Neural cell (in vitro differentiated cells): ENCODE measurements at regions not wholly inside any gene's neighbourhood (a gene's known extent, or its start where the extent isn't known, plus 50 kb on each side); places are given as distances from the start of the nearest gene placed in this dataset.

Experiments
- H2AFZ ChIP-seq: fragments of 200-600, 300-800 bp; sonication (generic), shearing (Covaris generic); 2 replicates; pipeline ENCODE4 v1.6.0; 2014; ENCODE audit warnings: low read depth, mild to moderate bottlenecking, antibody characterized with exemption, low read length, moderate library complexity
- H3F3A ChIP-seq: fragments of 200-600 bp; shearing (Covaris generic); 2 replicates; pipeline ENCODE4 v1.6.1; 2016; ENCODE audit warnings: mild to moderate bottlenecking, moderate library complexity, mixed read lengths, antibody characterized with exemption, low read length; ENCODE audit not compliant: insufficient read depth, poor library complexity, severe bottlenecking
- H3K27ac ChIP-seq: fragments of 200-600, 300-800 bp; sonication (generic), shearing (Covaris generic); 2 replicates; pipeline ENCODE4 v1.5.1; 2014; ENCODE audit warnings: mild to moderate bottlenecking, low read length, moderate library complexity
- H3K27me3 ChIP-seq: fragments of 300-800, 200-600 bp; sonication (generic), shearing (Covaris generic); 2 replicates; pipeline ENCODE4 v1.6.0; 2014; ENCODE audit warnings: mild to moderate bottlenecking, low read depth, low read length, moderate library complexity; ENCODE audit not compliant: insufficient read depth
- H3K36me3 ChIP-seq: fragments of 300-800, 200-600 bp; sonication (generic), shearing (Covaris generic); 2 replicates; pipeline ENCODE4 v1.5.1; 2014; ENCODE audit warnings: mild to moderate bottlenecking, antibody characterized with exemption, low read length, moderate library complexity; ENCODE audit not compliant: insufficient read depth
- H3K4me2 ChIP-seq: fragments of 300-800, 200-600 bp; sonication (generic), shearing (Covaris generic); 2 replicates; pipeline ENCODE4 v1.6.0; 2014; ENCODE audit warnings: mild to moderate bottlenecking, low read length
- H3K4me3 ChIP-seq: fragments of 300-800, 200-600 bp; sonication (generic), shearing (Covaris generic); 2 replicates; pipeline ENCODE4 v1.5.1; 2014; ENCODE audit warnings: mild to moderate bottlenecking, low read length, moderate library complexity
- H3K79me2 ChIP-seq: fragments of 200-600 bp; shearing (Covaris generic); replicated peaks from 2 replicates; pipeline ENCODE4 v1.6.0; 2014; ENCODE audit warnings: mild to moderate bottlenecking, low read length, moderate library complexity; ENCODE audit not compliant: insufficient read depth
- H3K9ac ChIP-seq: fragments of 300-800, 200-600 bp; sonication (generic), shearing (Covaris generic); 2 replicates; pipeline ENCODE4 v1.6.1; 2016; ENCODE audit warnings: mild to moderate bottlenecking, low read length, mixed read lengths
- H3K9me2 ChIP-seq: fragments of 200-600 bp; shearing (Covaris generic); 2 replicates; pipeline ENCODE4 v1.6.1; 2016; ENCODE audit warnings: mild to moderate bottlenecking, low read length, mixed read lengths; ENCODE audit not compliant: insufficient read depth
- H3K9me3 ChIP-seq: fragments of 200-600, 300-800 bp; sonication (generic), shearing (Covaris generic); 2 replicates; pipeline ENCODE4 v1.6.1; 2016; ENCODE audit warnings: mild to moderate bottlenecking, mixed run types, low read length, moderate library complexity, mixed read lengths
- H4K20me1 ChIP-seq: fragments of 200-600 bp; shearing (Covaris generic); 2 replicates; pipeline ENCODE4 v1.6.1; 2016; ENCODE audit warnings: mild to moderate bottlenecking, mixed run types; ENCODE audit not compliant: insufficient read depth
- CTCF ChIP-seq: fragments of 450-650 bp; IDR thresholded peaks from 2 replicates; pipeline ENCODE4 v1.5.1; 2014; ENCODE audit warnings: antibody characterized with exemption, mild to moderate bottlenecking, moderate library complexity; ENCODE audit not compliant: poor library complexity, severe bottlenecking
- EP300 ChIP-seq: fragments of 450-650 bp; conservative IDR thresholded peaks from 2 replicates; pipeline ENCODE4 v1.6.1; 2014; ENCODE audit warnings: antibody characterized with exemption, mild to moderate bottlenecking, moderate library complexity; ENCODE audit not compliant: poor library complexity, severe bottlenecking
- EZH2 ChIP-seq: fragments of 200-600, 300-800 bp; shearing (Covaris generic), sonication (generic); IDR thresholded peaks from 2 replicates; pipeline ENCODE4 v1.6.1; 2014; ENCODE audit warnings: antibody characterized with exemption, low read length, borderline replicate concordance, mild to moderate bottlenecking; ENCODE audit not compliant: insufficient read depth, poor library complexity, severe bottlenecking
- MXI1 ChIP-seq: fragments of 450-650 bp; conservative IDR thresholded peaks from 2 replicates; pipeline ENCODE4 v1.6.1; 2014; ENCODE audit warnings: antibody characterized with exemption, mild to moderate bottlenecking; ENCODE audit not compliant: poor library complexity, severe bottlenecking
- POLR2AphosphoS5 ChIP-seq: IDR thresholded peaks from 2 replicates; pipeline ENCODE4 v1.6.1; 2012
- RAD21 ChIP-seq: fragments of 450-650 bp; conservative IDR thresholded peaks from 2 replicates; pipeline ENCODE4 v1.6.1; 2014; ENCODE audit warnings: antibody characterized with exemption, mild to moderate bottlenecking, moderate library complexity
- REST ChIP-seq: IDR thresholded peaks from 2 replicates; pipeline ENCODE4 v1.6.1; 2012; ENCODE audit warnings: borderline replicate concordance
- SMC3 ChIP-seq: fragments of 450-650 bp; conservative IDR thresholded peaks from 2 replicates; pipeline ENCODE4 v1.6.1; 2014; ENCODE audit warnings: antibody characterized with exemption, mild to moderate bottlenecking, moderate library complexity; ENCODE audit not compliant: poor library complexity
- TAF1 ChIP-seq: IDR thresholded peaks from 2 replicates; pipeline ENCODE4 v1.6.1; 2012; ENCODE audit warnings: low read depth

DNA sequence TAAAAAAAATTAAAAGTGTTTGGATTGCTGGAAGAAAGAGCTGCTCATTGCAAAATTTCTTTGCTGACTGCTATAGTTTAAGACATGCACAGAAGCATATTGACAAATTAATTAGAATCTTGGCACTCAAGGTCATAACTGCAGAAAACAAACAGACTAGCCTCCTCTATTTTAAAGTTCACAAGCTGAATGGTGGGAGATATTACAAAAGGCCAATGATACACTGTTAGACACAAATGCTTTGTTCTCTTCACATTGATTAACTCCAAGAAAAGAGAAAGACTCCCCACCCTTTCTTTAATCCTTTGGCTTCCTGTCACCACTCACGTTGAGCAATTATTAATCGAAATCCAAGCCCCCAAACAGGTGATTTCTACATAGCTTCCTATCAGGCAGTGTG lies 69.1 kb downstream of the PTCHD4 start:
- H3K4me3 ChIP-seq, result no peak overlapping the region
- TF ChIP-seq EZH2 (no peak), TAF1 (no peak), RAD21 (no peak), MXI1 (no peak), SMC3 (no peak), CTCF (no peak), REST (no peak), POLR2AphosphoS5 (no peak), EP300 (no peak)
- H3K36me3 ChIP-seq, result no peaks in the 10 kb centered on the region
- no peak overlapping the region for H2AFZ ChIP-seq
- no peaks in the 10 kb centered on the region for H3K9me3 ChIP-seq
- H3F3A ChIP-seq, result no peaks in the 10 kb centered on the region
- H3K4me2 ChIP-seq, result no peak overlapping the region
- H3K27me3 ChIP-seq, result no peaks in the 10 kb centered on the region
- no peak overlapping the region for H3K9ac ChIP-seq
- no peaks in the 10 kb centered on the region for H3K79me2 ChIP-seq
- H3K27ac ChIP-seq, result no peak overlapping the region
- H3K9me2 ChIP-seq, result no peaks in the 10 kb centered on the region
- H4K20me1 ChIP-seq, result no peaks in the 10 kb centered on the region

- H4K20me1 ChIP-seq, result no peaks in the 10 kb centered on the region
- H3K9me2 ChIP-seq, result no peaks in the 10 kb centered on the region
- no peak overlapping the region for H3K4me3 ChIP-seq
- TF ChIP-seq RAD21 (no peak), EP300 (no peak), EZH2 (no peak), REST (no peak), CTCF (no peak), SMC3 (no peak)
- no peaks in the 10 kb centered on the region for H3K36me3 ChIP-seq
- H3K9me3 ChIP-seq, result no peaks in the 10 kb centered on the region
- no peak overlapping the region for H2AFZ ChIP-seq
- no peaks in the 10 kb centered on the region for H3F3A ChIP-seq
- H3K79me2 ChIP-seq, result no peaks in the 10 kb centered on the region
- H3K27ac ChIP-seq, result no peak overlapping the region
- H3K27me3 ChIP-seq, result no peaks in the 10 kb centered on the region
- H3K9ac ChIP-seq, result no peak overlapping the region
- no peak overlapping the region for H3K4me2 ChIP-seq
These were observed 73.1 kb downstream of the PTCHD4 start for GRCh38 chr6:48037946-48038345.
